Fibroblast of pulmonary artery (primary cell): ENCODE measurements at regions not wholly inside any gene's neighbourhood (a gene's known extent, or its start where the extent isn't known, plus 50 kb on each side); places are given as distances from the start of the nearest gene placed in this dataset.

Experiments
- DNase-seq: peaks from one replicate; pipeline ENCODE4 v3.0.0-alpha.2; 2010; ENCODE audit warnings: low read depth
- H3K4me3 ChIP-seq: replicated peaks from 2 replicates; pipeline ENCODE4 v1.5.1; 2011; ENCODE audit warnings: low read depth, mild to moderate bottlenecking, control low read depth, low read length, moderate library complexity
- TF ChIP-seq, protein P1 (sequence below): IDR thresholded peaks from 2 replicates; pipeline ENCODE4 v1.5.1; 2011; ENCODE audit warnings: mild to moderate bottlenecking, control low read depth, low read length, inconsistent platforms; ENCODE audit errors: missing control alignments

DNA sequence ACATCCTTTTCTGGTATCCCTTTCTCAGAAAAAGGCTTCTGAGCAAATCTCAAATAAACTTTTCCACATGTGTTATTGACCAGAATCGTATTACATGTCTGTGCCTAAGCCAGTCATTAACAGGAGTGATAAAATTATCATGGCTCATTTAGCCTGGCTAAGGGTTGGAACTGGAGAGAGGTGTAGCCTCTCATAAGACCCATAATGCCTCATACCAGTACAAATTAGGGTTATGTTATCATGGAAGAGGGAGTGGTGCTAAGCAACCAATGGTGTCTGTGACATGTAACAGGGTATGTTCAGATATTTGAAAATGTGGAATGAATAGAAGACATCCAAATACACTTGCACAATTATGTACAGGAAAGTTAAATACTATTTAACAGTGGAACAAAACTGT is 99.6 kb upstream of the CCDC160 start:
- H3K4me3 ChIP-seq, result no peak overlapping the region
- DNase-seq, result no peak
- TF ChIP-seq, protein P1, sequence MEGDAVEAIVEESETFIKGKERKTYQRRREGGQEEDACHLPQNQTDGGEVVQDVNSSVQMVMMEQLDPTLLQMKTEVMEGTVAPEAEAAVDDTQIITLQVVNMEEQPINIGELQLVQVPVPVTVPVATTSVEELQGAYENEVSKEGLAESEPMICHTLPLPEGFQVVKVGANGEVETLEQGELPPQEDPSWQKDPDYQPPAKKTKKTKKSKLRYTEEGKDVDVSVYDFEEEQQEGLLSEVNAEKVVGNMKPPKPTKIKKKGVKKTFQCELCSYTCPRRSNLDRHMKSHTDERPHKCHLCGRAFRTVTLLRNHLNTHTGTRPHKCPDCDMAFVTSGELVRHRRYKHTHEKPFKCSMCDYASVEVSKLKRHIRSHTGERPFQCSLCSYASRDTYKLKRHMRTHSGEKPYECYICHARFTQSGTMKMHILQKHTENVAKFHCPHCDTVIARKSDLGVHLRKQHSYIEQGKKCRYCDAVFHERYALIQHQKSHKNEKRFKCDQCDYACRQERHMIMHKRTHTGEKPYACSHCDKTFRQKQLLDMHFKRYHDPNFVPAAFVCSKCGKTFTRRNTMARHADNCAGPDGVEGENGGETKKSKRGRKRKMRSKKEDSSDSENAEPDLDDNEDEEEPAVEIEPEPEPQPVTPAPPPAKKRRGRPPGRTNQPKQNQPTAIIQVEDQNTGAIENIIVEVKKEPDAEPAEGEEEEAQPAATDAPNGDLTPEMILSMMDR, result no peak

DNA sequence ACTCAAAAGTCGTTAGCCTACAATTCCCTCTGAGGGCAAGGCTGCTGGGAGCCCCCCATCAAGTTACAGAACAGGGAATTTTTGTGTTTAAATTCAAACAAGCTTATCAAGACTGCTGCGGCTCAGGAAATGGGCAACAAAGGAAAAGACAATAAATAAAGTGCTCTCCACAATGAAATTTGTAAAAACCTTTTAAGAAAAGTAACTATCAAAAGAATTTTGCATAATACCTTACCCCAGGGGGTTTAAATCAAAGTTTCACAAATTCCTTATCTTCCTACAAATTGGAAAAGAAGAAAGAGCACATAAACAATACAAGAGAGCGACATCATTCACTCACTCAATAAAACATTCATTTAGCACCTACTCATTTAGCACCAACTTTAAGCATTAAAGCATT is 97.9 kb upstream of the CCDC160 start:
- DNase-seq, result no peak
- no peak overlapping the region for H3K4me3 ChIP-seq
- TF ChIP-seq, protein P1, result no peak

- H3K4me3 ChIP-seq, result no peak overlapping the region
- DNase-seq, result peak; percentile 11
- TF ChIP-seq, protein P1, result peak; percentile 44
Observed at GRCh38 chrX:134144231-134144630, 92.8 kb upstream of the CCDC160 start.

DNA sequence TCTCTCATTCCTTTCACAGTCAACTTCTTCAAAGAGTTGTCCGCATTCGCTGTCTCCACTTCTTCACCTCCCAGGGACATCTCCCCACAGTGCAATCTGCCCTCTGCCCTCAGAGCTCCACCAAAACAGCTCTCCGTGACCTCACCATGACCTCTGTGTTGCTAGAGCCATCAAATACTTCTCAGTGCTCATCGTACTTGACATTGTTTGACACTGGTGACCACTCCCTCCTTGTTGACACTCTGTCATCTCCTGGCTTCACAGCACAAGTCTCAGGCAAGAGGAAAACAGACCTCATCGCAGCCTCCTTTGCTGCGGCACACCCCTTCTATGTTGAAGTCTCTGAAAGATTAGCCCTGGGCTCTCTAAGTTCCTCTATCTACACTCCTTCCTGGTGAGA is 90.5 kb upstream of the CCDC160 start:
- TF ChIP-seq, protein P1, result no peak
- H3K4me3 ChIP-seq, result no peak overlapping the region
- no peak for DNase-seq

DNA sequence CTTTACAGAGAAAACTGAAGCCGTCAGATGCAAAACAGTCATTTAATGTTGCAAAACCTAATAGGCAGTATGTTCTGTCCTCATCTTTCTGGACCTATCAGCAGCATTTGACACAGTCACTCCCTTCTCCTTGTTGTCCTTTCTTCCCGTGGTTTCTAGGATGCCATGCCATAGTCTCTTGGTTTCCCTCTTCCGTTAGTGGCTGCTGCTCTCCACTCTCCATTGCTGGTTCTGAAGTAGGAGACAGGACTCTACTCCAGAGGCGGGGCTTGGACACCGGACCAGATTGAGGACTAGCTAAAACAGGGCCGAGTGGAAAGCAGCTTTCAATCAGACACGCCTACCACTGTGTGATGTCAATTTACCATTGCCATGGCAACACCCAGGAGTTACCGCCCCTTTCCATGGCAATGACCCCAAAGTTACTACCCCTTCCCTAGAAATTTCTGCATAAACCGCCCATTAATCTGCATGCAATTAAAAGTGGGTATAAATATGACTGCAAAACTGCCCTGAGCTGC is 88.8 kb upstream of the CCDC160 start:
- TF ChIP-seq, protein P1, result no peak
- DNase-seq, result no peak
- peak overlapping the region; percentile 22 for H3K4me3 ChIP-seq

GRCh38 chrX:134158821-134159512 is 78.0 kb upstream of the CCDC160 start:
- DNase-seq, result no peak
- no peak overlapping the region for H3K4me3 ChIP-seq
- TF ChIP-seq, protein P1, result no peak

DNA sequence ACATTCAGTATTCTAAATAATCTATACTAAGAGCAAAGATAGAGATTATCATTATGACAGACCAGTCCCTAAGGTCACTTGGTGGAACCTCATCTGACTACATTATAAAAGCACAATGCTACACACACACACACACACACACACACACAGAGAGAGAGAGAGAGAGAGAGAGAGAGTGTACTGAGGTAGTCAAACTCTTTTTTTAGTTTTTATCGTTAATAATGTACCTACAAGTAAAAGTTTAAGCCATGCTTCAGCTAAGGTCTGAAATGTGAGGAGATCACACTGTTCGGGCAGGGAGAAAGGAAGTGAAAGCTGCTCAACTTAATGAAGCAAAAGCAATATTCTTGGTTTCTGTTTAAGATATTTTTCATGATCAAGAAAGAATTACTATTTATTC is 75.8 kb upstream of the CCDC160 start:
- DNase-seq, result no peak
- TF ChIP-seq, protein P1, result no peak
- H3K4me3 ChIP-seq, result no peak overlapping the region
